OCI-LY7 (cell line): ENCODE measurements at regions not wholly inside any gene's neighbourhood (a gene's known extent, or its start where the extent isn't known, plus 50 kb on each side); places are given as distances from the start of the nearest gene placed in this dataset.

Experiments
- BruUV-seq: library from RNA; stranded (reverse); fragments of 400-500 nt; replicated peaks from 2 replicates; lab custom pipeline; 2021; lab: Mats Ljungman, UMichigan
- CTCF ChIA-PET: fragments of 300-600 bp; sonication (Branson Sonifier 250); formaldehyde crosslinking; loops from one replicate; lab custom pipeline; 2022; ENCODE audit warnings: antibody characterized with exemption; ENCODE audit not compliant: unreplicated experiment; lab: Charles Lee
- POLR2A ChIA-PET: fragments of 300-600 bp; sonication (Branson Sonifier 250); formaldehyde crosslinking; loops from one replicate; lab custom pipeline; 2022; ENCODE audit warnings: antibody characterized with exemption; lab: Charles Lee
- DNase-seq: peaks from one replicate; pipeline ENCODE4 v3.0.0-alpha.2; 2015; ENCODE audit warnings: low spot score
- H2AFZ ChIP-seq: fragments of 200-600 bp; sonication (generic), shearing (Covaris generic); 2 replicates; pipeline ENCODE4 v1.6.1; 2014; ENCODE audit warnings: mild to moderate bottlenecking, antibody characterized with exemption, low read length, moderate library complexity
- H3K27ac ChIP-seq: fragments of 200-600 bp; sonication (generic); 2 replicates; pipeline ENCODE4 v1.5.1; 2014; ENCODE audit warnings: mixed run types, low read depth, mild to moderate bottlenecking, moderate library complexity, low read length, inconsistent platforms; ENCODE audit not compliant: poor library complexity, severe bottlenecking
- H3K36me3 ChIP-seq: fragments of 200-600 bp; sonication (generic); 2 replicates; pipeline ENCODE4 v1.6.1; 2014; ENCODE audit warnings: mild to moderate bottlenecking, antibody characterized with exemption, low read length, moderate library complexity, mixed read lengths; ENCODE audit not compliant: insufficient read depth
- H3K4me1 ChIP-seq: fragments of 200-600 bp; sonication (generic); 2 replicates; pipeline ENCODE4 v1.5.1; 2014; ENCODE audit warnings: mild to moderate bottlenecking, low read length; ENCODE audit not compliant: insufficient read depth, poor library complexity, severe bottlenecking
- H3K4me2 ChIP-seq: fragments of 200-600 bp; sonication (generic); 2 replicates; pipeline ENCODE4 v1.6.1; 2014; ENCODE audit warnings: mild to moderate bottlenecking, low read length
- H3K4me3 ChIP-seq: fragments of 200-600 bp; sonication (generic); 2 replicates; pipeline ENCODE4 v1.5.1; 2014; ENCODE audit warnings: mild to moderate bottlenecking, low read depth, low read length; ENCODE audit not compliant: poor library complexity, severe bottlenecking
- H3K79me2 ChIP-seq: fragments of 200-600 bp; sonication (generic); 2 replicates; pipeline ENCODE4 v1.6.1; 2016; ENCODE audit warnings: low read depth, mild to moderate bottlenecking, low read length, moderate library complexity, mixed read lengths; ENCODE audit not compliant: insufficient read depth
- H3K9me2 ChIP-seq: fragments of 200-600 bp; sonication (generic); 2 replicates; pipeline ENCODE4 v1.6.1; 2016; ENCODE audit warnings: mild to moderate bottlenecking, low read length, mixed read lengths; ENCODE audit not compliant: insufficient read depth
- H3K9me3 ChIP-seq: fragments of 200-600 bp; sonication (generic); 2 replicates; pipeline ENCODE4 v1.6.1; 2014; ENCODE audit warnings: mild to moderate bottlenecking, mixed run types, low read length, mixed read lengths
- H4K20me1 ChIP-seq: fragments of 200-600 bp; sonication (generic); 2 replicates; pipeline ENCODE4 v1.6.1; 2014; ENCODE audit warnings: mild to moderate bottlenecking, antibody characterized with exemption, low read length, moderate library complexity, mixed read lengths; ENCODE audit not compliant: insufficient read depth
- EZH2phosphoT487 ChIP-seq: fragments of 200-600 bp; sonication (generic); IDR thresholded peaks from 2 replicates; pipeline ENCODE4 v1.6.1; 2018; ENCODE audit warnings: low read depth, borderline replicate concordance, mild to moderate bottlenecking, mixed run types, antibody characterized with exemption, low read length, moderate library complexity, mixed read lengths
- intact Hi-C: fragments of 100-400 bp; cut with micrococcal nuclease; formaldehyde crosslinking; loops from one replicate; pipeline ENCODE4 v1.10.0; 2022; ENCODE audit not compliant: unreplicated experiment
- TF ChIP-seq, protein P1 (sequence below): fragments of 200-600 bp; sonication (generic); conservative IDR thresholded peaks from 2 replicates; pipeline ENCODE4 v1.5.1; 2014; ENCODE audit warnings: mild to moderate bottlenecking, antibody characterized with exemption, low read length, moderate library complexity, mixed read lengths

GRCh38 chr2:45260946-45261345 lies 251.7 kb upstream of the SIX2 start:
- peaks cover 45% of the 10 kb centered on the region for H3K4me1 ChIP-seq
- POLR2A ChIA-PET: no interaction called here
- BruUV-seq: no TSS peak
- H3K4me2 ChIP-seq: peak overlapping the region; percentile 43
- no peaks in the 10 kb centered on the region for H3K9me3 ChIP-seq
- H3K9me2 ChIP-seq: no peaks in the 10 kb centered on the region
- H2AFZ ChIP-seq: no peak overlapping the region
- no peaks in the 10 kb centered on the region for H3K79me2 ChIP-seq
- intact Hi-C loops: no loop called here
- CTCF ChIA-PET: no interaction called here
- H4K20me1 ChIP-seq: no peaks in the 10 kb centered on the region
- DNase-seq: no peak
- no peak overlapping the region for H3K27ac ChIP-seq
- H3K36me3 ChIP-seq: no peaks in the 10 kb centered on the region
- H3K4me3 ChIP-seq: no peak overlapping the region
- TF ChIP-seq EZH2phosphoT487: no peak
- TF ChIP-seq, protein P1, sequence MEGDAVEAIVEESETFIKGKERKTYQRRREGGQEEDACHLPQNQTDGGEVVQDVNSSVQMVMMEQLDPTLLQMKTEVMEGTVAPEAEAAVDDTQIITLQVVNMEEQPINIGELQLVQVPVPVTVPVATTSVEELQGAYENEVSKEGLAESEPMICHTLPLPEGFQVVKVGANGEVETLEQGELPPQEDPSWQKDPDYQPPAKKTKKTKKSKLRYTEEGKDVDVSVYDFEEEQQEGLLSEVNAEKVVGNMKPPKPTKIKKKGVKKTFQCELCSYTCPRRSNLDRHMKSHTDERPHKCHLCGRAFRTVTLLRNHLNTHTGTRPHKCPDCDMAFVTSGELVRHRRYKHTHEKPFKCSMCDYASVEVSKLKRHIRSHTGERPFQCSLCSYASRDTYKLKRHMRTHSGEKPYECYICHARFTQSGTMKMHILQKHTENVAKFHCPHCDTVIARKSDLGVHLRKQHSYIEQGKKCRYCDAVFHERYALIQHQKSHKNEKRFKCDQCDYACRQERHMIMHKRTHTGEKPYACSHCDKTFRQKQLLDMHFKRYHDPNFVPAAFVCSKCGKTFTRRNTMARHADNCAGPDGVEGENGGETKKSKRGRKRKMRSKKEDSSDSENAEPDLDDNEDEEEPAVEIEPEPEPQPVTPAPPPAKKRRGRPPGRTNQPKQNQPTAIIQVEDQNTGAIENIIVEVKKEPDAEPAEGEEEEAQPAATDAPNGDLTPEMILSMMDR: no peak

DNA sequence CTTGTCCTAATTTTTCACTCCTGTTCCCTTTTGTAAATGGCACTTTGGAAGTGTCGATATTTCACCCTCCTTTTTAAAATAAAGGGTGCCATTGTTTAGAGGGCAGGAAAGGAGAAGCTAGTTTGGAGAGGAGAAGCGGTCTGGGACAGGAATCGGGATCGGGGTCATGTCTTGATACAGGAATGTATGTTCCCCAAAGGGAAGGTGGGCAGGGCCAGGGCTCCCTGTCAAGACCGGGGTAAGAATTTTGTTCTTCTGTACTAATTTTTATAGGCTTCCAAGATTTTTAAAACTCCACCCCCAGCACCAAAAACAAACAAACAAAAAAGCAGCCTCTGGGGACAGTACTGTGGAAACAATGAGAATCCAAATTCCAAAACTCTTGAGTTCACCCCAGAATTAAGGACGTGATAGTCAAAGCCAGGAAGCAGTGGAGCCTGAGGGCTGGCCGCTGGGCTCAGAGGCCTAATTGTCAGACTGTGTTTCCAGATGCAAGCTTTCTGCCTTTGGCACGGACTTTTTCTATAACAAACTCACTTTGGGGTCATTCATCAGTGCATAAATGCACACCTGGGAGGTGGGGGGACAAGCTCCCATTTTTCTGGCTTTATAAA lies 250.4 kb upstream of the SIX2 start:
- peaks cover 45% of the 10 kb centered on the region for H3K4me1 ChIP-seq
- H3K9me3 ChIP-seq: no peaks in the 10 kb centered on the region
- no peak overlapping the region for H3K4me3 ChIP-seq
- CTCF ChIA-PET: no interaction called here
- POLR2A ChIA-PET: interaction anchor here (0.7 kb wide), 1 partner anchor 1353 kb away, joined by 3 read pairs; no protein-coding TSS in a partner anchor
- H2AFZ ChIP-seq: no peak overlapping the region; the same call in 1 of the 2 replicates
- no peaks in the 10 kb centered on the region for H3K9me2 ChIP-seq
- TF ChIP-seq, protein P1: no peak
- no peak for TF ChIP-seq EZH2phosphoT487
- DNase-seq: no peak
- H3K36me3 ChIP-seq: no peaks in the 10 kb centered on the region
- BruUV-seq: no TSS peak
- intact Hi-C loops: no loop called here
- H3K79me2 ChIP-seq: no peaks in the 10 kb centered on the region
- no peaks in the 10 kb centered on the region for H4K20me1 ChIP-seq
- no peak overlapping the region for H3K4me2 ChIP-seq
- H3K27ac ChIP-seq: no peak overlapping the region

- Histone ChIP-seq H3K27ac (no peak overlapping the region), H3K4me2 (no peak overlapping the region), H3K4me1 (peaks cover 41% of the 10 kb centered on the region), H4K20me1 (no peaks in the 10 kb centered on the region), H2AFZ (peak overlapping the region; percentile 50; the same call in 1 of the 2 replicates), H3K36me3 (no peaks in the 10 kb centered on the region), H3K79me2 (no peaks in the 10 kb centered on the region), H3K9me3 (no peaks in the 10 kb centered on the region), H3K4me3 (no peak overlapping the region), H3K9me2 (no peaks in the 10 kb centered on the region)
- POLR2A ChIA-PET: no interaction called here
- BruUV-seq: no TSS peak
- no peak for TF ChIP-seq EZH2phosphoT487
- TF ChIP-seq, protein P1: no peak
- no peak for DNase-seq
- intact Hi-C loops: no loop called here
- CTCF ChIA-PET: no interaction called here
These were observed 249.9 kb upstream of the SIX2 start for GRCh38 chr2:45259138-45259537.
